ENCODE measurements at regions not wholly inside any gene's neighbourhood (a gene's known extent, or its start where the extent isn't known, plus 50 kb on each side); places are given as distances from the start of the nearest gene placed in this dataset.

GRCh38 chr17:5780476-5780875 is 196.2 kb upstream of the NLRP1 start:
- no peak overlapping the region for H3K27ac Mint-ChIP-seq
- no peak overlapping the region for H3K4me3 Mint-ChIP-seq
- peaks cover 16% of the 10 kb centered on the region for H3K27me3 Mint-ChIP-seq
- peaks cover 11% of the 10 kb centered on the region for H3K9me3 Mint-ChIP-seq (ENCODE audit: low read depth)
- H3K36me3 Mint-ChIP-seq: no peaks in the 10 kb centered on the region
- no peaks in the 10 kb centered on the region for H3K4me1 Mint-ChIP-seq (ENCODE audit: low read depth)

- H3K36me3 Mint-ChIP-seq: no peaks in the 10 kb centered on the region
- peaks cover 11% of the 10 kb centered on the region for H3K9me3 Mint-ChIP-seq (ENCODE audit: low read depth)
- no peaks in the 10 kb centered on the region for H3K4me1 Mint-ChIP-seq (ENCODE audit: low read depth)
- H3K27me3 Mint-ChIP-seq: peaks cover 14% of the 10 kb centered on the region
- H3K27ac Mint-ChIP-seq: no peak overlapping the region
- H3K4me3 Mint-ChIP-seq: no peak overlapping the region
Observed at GRCh38 chr17:5781236-5781927, 197.1 kb upstream of the NLRP1 start.

GRCh38 chr17:5783269-5783668 is 199.0 kb upstream of the NLRP1 start:
- H3K4me1 Mint-ChIP-seq (ENCODE audit: low read depth): no peaks in the 10 kb centered on the region
- H3K36me3 Mint-ChIP-seq: no peaks in the 10 kb centered on the region
- peaks cover 11% of the 10 kb centered on the region for H3K9me3 Mint-ChIP-seq (ENCODE audit: low read depth)
- H3K27ac Mint-ChIP-seq: no peak overlapping the region
- H3K4me3 Mint-ChIP-seq: no peak overlapping the region
- peaks cover 15% of the 10 kb centered on the region for H3K27me3 Mint-ChIP-seq

GRCh38 chr17:5783851-5784250 is 199.5 kb upstream of the NLRP1 start:
- H3K9me3 Mint-ChIP-seq (ENCODE audit: low read depth): peaks cover 11% of the 10 kb centered on the region
- H3K27ac Mint-ChIP-seq: no peak overlapping the region
- no peaks in the 10 kb centered on the region for H3K36me3 Mint-ChIP-seq
- H3K4me3 Mint-ChIP-seq: no peak overlapping the region
- no peaks in the 10 kb centered on the region for H3K4me1 Mint-ChIP-seq (ENCODE audit: low read depth)
- peaks cover 18% of the 10 kb centered on the region for H3K27me3 Mint-ChIP-seq

GRCh38 chr17:5784791-5785190 is 200.5 kb upstream of the NLRP1 start:
- no peaks in the 10 kb centered on the region for H3K4me1 Mint-ChIP-seq (ENCODE audit: low read depth)
- H3K27ac Mint-ChIP-seq: no peak overlapping the region
- H3K4me3 Mint-ChIP-seq: no peak overlapping the region
- peaks cover 22% of the 10 kb centered on the region for H3K27me3 Mint-ChIP-seq
- peaks cover 11% of the 10 kb centered on the region for H3K9me3 Mint-ChIP-seq (ENCODE audit: low read depth)
- H3K36me3 Mint-ChIP-seq: no peaks in the 10 kb centered on the region

- no peak overlapping the region for H3K4me3 Mint-ChIP-seq
- H3K27ac Mint-ChIP-seq: no peak overlapping the region
- no peaks in the 10 kb centered on the region for H3K4me1 Mint-ChIP-seq (ENCODE audit: low read depth)
- no peaks in the 10 kb centered on the region for H3K36me3 Mint-ChIP-seq
- peaks cover 22% of the 10 kb centered on the region for H3K27me3 Mint-ChIP-seq
- peaks cover 11% of the 10 kb centered on the region for H3K9me3 Mint-ChIP-seq (ENCODE audit: low read depth)
Observed at GRCh38 chr17:5785338-5785737, 201.0 kb upstream of the NLRP1 start.

- no peaks in the 10 kb centered on the region for H3K36me3 Mint-ChIP-seq
- no peaks in the 10 kb centered on the region for H3K4me1 Mint-ChIP-seq (ENCODE audit: low read depth)
- H3K9me3 Mint-ChIP-seq (ENCODE audit: low read depth): peaks cover 11% of the 10 kb centered on the region
- H3K27me3 Mint-ChIP-seq: peaks cover 18% of the 10 kb centered on the region
- H3K4me3 Mint-ChIP-seq: no peak overlapping the region
- H3K27ac Mint-ChIP-seq: no peak overlapping the region
Observed at GRCh38 chr17:5785867-5786509, 201.7 kb upstream of the NLRP1 start.

- peaks cover 19% of the 10 kb centered on the region for H3K27me3 Mint-ChIP-seq
- H3K4me3 Mint-ChIP-seq: no peak overlapping the region
- H3K36me3 Mint-ChIP-seq: no peaks in the 10 kb centered on the region
- H3K4me1 Mint-ChIP-seq (ENCODE audit: low read depth): no peaks in the 10 kb centered on the region
- H3K27ac Mint-ChIP-seq: no peak overlapping the region
- H3K9me3 Mint-ChIP-seq (ENCODE audit: low read depth): peaks cover 11% of the 10 kb centered on the region
Observed at GRCh38 chr17:5786510-5786875, 202.2 kb upstream of the NLRP1 start.

GRCh38 chr17:5788266-5788900 is 204.1 kb upstream of the NLRP1 start:
- H3K36me3 Mint-ChIP-seq: peaks cover 3% of the 10 kb centered on the region
- H3K4me1 Mint-ChIP-seq (ENCODE audit: low read depth): no peaks in the 10 kb centered on the region
- peaks cover 18% of the 10 kb centered on the region for H3K27me3 Mint-ChIP-seq
- H3K27ac Mint-ChIP-seq: no peak overlapping the region
- H3K4me3 Mint-ChIP-seq: no peak overlapping the region
- H3K9me3 Mint-ChIP-seq (ENCODE audit: low read depth): peaks cover 18% of the 10 kb centered on the region

GRCh38 chr17:5789528-5789927 is 205.2 kb upstream of the NLRP1 start:
- Mint-ChIP-seq H3K27ac (no peak overlapping the region), H3K9me3 (ENCODE audit: low read depth) (peaks cover 10% of the 10 kb centered on the region), H3K27me3 (peaks cover 16% of the 10 kb centered on the region), H3K4me1 (ENCODE audit: low read depth) (no peaks in the 10 kb centered on the region), H3K4me3 (no peak overlapping the region), H3K36me3 (peaks cover 3% of the 10 kb centered on the region)

GRCh38 chr17:5793157-5793556 is 208.8 kb upstream of the NLRP1 start:
- Mint-ChIP-seq H3K4me3 (no peak overlapping the region), H3K36me3 (peaks cover 3% of the 10 kb centered on the region), H3K27me3 (peaks cover 13% of the 10 kb centered on the region), H3K4me1 (ENCODE audit: low read depth) (no peaks in the 10 kb centered on the region), H3K27ac (no peak overlapping the region), H3K9me3 (ENCODE audit: low read depth) (peaks cover 10% of the 10 kb centered on the region)

- H3K27ac Mint-ChIP-seq: no peak overlapping the region
- no peak overlapping the region for H3K4me3 Mint-ChIP-seq
- peaks cover 10% of the 10 kb centered on the region for H3K27me3 Mint-ChIP-seq
Observed at GRCh38 chr17:5793899-5794298, 209.6 kb upstream of the NLRP1 start.

GRCh38 chr17:5794385-5794784 is 210.1 kb upstream of the NLRP1 start:
- no peak overlapping the region for H3K4me3 Mint-ChIP-seq
- peaks cover 3% of the 10 kb centered on the region for H3K36me3 Mint-ChIP-seq
- H3K9me3 Mint-ChIP-seq (ENCODE audit: low read depth): peaks cover 10% of the 10 kb centered on the region
- no peaks in the 10 kb centered on the region for H3K4me1 Mint-ChIP-seq (ENCODE audit: low read depth)
- no peak overlapping the region for H3K27ac Mint-ChIP-seq
- H3K27me3 Mint-ChIP-seq: peaks cover 12% of the 10 kb centered on the region

More at GRCh38 chr17:5793899-5794298, 209.6 kb upstream of the NLRP1 start:
- Mint-ChIP-seq H3K9me3 (ENCODE audit: low read depth) (peaks cover 10% of the 10 kb centered on the region), H3K4me1 (ENCODE audit: low read depth) (no peaks in the 10 kb centered on the region), H3K36me3 (peaks cover 3% of the 10 kb centered on the region)

- Mint-ChIP-seq H3K27ac (no peak overlapping the region), H3K36me3 (peaks cover 3% of the 10 kb centered on the region), H3K4me3 (no peak overlapping the region), H3K4me1 (ENCODE audit: low read depth) (no peaks in the 10 kb centered on the region), H3K9me3 (ENCODE audit: low read depth) (peaks cover 10% of the 10 kb centered on the region), H3K27me3 (peaks cover 8% of the 10 kb centered on the region)
Observed at GRCh38 chr17:5794881-5795506, 210.7 kb upstream of the NLRP1 start.

GRCh38 chr17:5797447-5798050 is 213.2 kb upstream of the NLRP1 start:
- H3K4me1 Mint-ChIP-seq (ENCODE audit: low read depth): no peaks in the 10 kb centered on the region
- H3K27ac Mint-ChIP-seq: no peak overlapping the region
- peaks cover 3% of the 10 kb centered on the region for H3K36me3 Mint-ChIP-seq
- H3K27me3 Mint-ChIP-seq: peaks cover 5% of the 10 kb centered on the region
- H3K4me3 Mint-ChIP-seq: no peak overlapping the region
- H3K9me3 Mint-ChIP-seq (ENCODE audit: low read depth): peaks cover 5% of the 10 kb centered on the region

Measured in activated naive CD8-positive, alpha-beta T cell (primary cell).